SKM-1 (cell line): ENCODE measurements at regions not wholly inside any gene's neighbourhood (a gene's known extent, or its start where the extent isn't known, plus 50 kb on each side); places are given as distances from the start of the nearest gene placed in this dataset.
"Not testable (repeated sequence)": the region's sequence is repeated elsewhere in the genome, so short reads cannot be mapped to it uniquely, and the experiment has no call there.

Source experiments
- DNase-seq: peaks from one replicate; lab custom pipeline; 2025; ENCODE audit not compliant: unreplicated experiment; lab: John Stamatoyannopoulos, UW

- DNase-seq = no peak
These were observed 111.3 kb upstream of the WARS2 start for GRCh38 chr1:119251751-119252150.

DNA sequence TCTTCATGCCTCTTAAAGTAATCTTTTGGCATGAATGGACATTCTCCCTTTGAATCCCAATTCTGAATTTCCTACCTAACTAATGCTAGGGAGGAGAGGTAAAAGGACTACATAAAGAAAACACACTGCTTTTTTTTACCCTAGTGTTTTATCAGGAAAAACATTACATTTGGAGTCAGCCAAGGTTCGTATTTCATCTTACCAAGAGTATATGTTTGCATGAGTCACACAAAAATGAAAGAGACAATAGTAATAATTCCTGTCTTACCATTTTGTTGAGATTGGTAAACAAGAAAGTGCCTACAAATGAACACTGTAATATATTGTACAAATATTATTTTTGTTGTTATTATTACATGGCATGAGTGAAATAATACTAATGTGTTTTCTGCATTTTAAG, 112.9 kb upstream of the WARS2 start:
- DNase-seq = no peak

DNA sequence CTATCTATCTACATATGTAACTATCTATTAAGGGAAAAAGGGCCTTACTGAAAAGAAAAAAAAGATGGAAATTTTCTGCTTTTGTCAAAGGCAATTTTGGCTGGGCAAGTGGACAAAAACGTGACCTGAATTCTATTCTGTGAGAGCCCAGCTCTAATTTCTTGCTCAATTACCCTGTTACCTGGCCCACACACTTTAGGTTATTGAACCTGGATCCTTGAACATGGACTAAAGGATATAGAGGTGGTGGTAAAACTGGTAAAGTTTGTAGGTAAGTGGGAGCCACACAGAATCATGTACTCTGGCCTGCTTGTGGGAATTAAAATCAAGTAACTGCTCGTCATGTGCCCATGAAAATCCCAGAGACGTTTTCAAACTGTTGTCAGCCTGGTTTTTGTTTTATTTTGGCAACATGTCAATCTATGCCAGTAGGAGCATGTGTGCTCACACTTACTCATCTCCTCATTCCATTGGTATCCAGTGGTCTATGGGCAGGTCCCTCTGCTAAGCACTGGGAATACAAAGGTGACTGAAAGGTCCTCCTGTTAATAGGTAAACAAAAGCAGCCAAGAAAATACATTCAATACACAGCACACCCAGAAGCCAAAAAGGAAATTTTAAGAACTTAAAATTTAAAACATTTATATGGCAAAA, 113.7 kb upstream of the WARS2 start:
- no peak for DNase-seq

GRCh38 chr1:119256089-119256488, 112.5 kb upstream of the HAO2 start:
- DNase-seq = not testable (repeated sequence)

DNA sequence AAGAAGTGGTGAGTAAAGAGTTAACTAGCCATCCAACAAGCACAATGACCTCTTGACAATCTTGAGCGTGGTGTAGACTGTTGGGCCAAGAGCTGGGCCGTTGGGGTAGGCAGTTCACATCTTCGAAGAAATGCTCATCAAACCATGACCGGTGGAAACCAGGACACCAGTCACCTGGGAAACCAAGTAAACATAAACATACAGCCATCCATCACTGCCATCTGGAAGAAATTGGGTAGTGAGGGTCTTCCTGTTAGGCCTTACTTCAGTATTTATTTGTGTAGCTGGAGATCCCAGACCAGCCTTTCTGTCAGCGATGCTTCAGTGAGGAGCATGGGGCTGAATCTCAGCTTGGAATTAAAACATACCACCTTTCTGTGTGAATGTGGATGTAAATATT, 108.1 kb upstream of the HAO2 start:
- DNase-seq = no peak

DNA sequence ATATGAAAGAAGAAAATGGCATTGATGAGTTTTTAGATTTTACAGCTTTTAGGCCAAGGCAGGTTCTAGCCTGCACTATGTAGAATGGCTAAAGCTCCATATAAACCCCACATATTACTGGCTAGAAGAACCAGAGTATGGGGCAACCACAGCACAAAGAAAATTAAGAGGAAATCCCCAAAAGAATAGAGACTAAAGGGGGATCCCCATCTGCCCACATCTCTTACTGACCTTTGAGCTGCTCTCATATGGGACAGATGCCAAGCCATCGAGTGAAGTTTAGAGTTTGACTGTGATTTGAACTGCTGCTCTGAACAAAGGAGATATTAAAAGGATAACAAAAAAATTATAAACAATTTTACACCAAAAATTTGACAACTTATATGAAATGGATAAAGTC, 102.2 kb upstream of the HAO2 start:
- DNase-seq = no peak

GRCh38 chr1:119266858-119267257, 101.7 kb upstream of the HAO2 start:
- no peak for DNase-seq

DNA sequence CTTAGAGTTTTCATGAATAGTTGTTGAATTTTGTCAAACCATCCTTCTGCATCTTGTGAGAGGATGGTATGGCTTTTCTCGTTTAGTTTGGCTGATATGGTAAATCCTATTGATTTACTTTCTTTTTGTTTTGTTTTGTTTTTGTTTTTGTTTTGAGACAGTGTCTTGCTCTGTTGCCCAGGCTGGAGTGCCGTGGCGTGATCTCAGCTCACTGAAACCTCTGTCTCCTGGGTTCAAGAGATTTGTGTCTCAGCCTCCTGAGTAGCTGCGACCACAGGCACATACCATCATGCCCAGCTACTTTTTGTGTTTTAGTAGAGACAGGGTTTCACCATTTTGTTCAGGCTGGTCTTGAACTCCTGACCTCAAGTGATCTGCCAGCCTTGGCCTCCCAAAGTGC, 101.3 kb upstream of the HAO2 start:
- not testable (repeated sequence) for DNase-seq

GRCh38 chr1:119268879-119269278, 99.7 kb upstream of the HAO2 start:
- no peak for DNase-seq

GRCh38 chr1:119275145-119276134, 93.1 kb upstream of the HAO2 start:
- peak; percentile 19 for DNase-seq

GRCh38 chr1:119276558-119276957, 92.0 kb upstream of the HAO2 start:
- DNase-seq = no peak

DNA sequence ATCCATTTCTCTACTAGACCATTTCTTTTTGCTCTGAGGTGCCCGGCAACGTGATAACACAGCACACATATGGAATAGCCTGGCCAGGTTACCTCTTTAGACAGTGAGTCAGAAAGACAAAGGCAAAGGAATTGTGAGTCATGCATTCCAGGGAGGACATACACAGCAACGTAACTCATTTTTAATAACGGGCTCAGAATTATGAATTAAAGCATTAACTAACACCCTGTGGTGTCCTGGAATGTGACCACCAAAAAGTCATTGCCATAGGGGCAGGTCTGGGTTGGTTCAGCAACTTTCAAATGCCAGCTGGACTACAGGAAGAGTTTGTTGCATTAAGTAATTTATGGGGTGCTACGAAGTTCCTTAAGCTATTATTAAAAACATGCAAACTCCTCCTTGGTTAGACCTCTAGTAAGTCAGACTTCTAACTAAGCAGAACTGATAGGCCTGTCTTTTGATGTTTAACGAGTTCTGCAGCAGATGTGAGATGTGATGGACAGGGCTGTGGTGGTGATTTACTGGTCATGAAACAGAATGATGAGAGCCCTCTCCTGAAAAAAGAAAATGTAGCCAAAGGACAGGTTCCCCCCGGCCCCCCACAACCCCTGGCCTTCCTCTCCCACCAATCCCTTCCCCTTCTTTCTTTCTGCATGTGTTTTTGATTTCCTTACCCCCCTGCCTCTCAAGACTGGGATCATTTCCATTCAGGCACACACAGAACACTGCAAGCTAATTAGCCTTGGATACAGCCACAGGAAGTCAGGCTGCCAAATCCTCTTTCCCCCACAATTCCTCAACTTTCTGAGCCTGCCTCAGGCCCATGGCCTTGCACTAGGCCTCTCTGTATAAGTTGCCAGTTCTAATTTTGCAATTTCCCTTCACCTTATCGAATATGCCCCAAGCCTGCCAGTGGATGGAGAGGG, 88.9 kb upstream of the HAO2 start:
- no peak for DNase-seq

GRCh38 chr1:119285482-119285881, 83.1 kb upstream of the HAO2 start:
- DNase-seq = no peak

DNA sequence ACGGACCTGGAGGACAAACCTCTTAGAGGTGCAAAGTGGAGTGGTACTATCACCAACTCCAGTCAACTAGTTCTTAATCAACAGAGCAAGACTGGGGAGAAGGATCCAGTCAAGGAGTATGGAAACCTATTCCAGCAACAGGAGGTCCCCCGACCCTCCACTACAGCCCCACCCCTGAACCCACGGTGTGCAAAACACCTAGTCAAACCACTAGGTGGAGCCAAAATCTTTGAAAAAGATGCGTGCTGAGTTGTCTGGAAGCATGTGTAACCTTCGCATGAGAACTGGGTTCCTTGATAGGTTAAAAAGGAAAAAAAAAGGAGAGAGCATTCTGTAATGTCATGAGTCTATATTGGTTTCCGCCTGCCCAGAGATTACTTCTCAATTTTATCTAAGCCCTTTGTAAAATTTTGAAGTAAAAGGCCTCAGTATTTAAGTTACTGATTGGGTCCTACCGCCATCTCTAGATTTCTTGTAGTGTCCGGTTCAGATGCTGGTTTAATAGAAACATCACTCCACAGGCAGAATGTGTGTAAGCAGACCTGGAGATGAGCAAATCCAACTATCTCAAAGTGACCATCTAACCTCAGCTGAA, 81.9 kb upstream of the HAO2 start:
- no peak for DNase-seq

- DNase-seq = no peak
These were observed 79.8 kb upstream of the HAO2 start for GRCh38 chr1:119288751-119289150.

- no peak for DNase-seq
These were observed 78.3 kb upstream of the HAO2 start for GRCh38 chr1:119290297-119290696.

DNA sequence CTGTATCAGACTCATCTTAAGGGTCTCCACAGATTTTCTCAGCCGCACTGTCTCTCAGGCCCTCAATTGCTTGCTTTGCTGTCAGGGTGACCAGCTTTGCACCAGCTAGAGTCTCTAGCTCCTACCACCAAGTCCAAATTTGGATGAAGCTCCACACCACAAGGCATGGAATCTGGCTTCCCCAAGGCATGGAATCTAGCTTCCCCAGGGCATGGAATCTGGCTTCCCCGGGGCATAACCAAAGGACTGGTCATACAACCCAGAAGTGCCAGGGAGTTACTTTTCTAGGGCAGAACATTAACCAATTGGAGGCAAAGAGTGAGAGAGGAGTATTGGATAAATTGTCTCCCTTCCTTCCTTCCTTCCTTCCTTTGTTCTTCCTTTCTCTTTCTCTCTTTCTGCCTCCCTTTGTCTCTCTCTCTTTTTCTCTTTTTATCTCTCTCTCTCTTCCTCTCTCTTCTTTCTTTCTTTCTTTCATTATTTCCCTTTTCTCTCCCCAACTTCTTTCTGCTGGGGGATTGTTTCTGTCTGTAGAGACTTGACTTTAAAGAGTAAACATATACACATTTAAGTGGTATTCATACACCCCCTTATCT, 76.9 kb upstream of the HAO2 start:
- DNase-seq = no peak

- no peak for DNase-seq
These were observed 74.8 kb upstream of the HAO2 start for GRCh38 chr1:119293797-119294196.

DNA sequence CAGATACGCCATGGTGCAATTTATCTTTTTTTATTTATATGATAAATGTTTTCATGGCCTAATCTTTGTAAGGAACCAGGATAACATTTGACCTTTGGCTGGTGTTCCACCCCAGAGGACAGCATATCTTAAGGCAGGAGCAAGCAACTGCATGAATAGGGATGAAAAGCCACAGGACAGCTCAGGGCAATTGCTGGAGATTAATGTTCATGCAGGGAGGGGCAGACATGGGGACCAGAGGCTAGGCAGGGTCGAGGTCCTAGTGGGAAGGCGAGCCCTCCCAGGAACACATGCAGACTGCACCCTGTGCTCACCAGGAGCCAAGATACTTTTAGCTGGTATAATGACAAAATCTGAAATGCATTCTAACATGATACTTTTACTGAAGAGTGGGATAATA, 74.4 kb upstream of the HAO2 start:
- no peak for DNase-seq

GRCh38 chr1:119294722-119295121, 73.9 kb upstream of the HAO2 start:
- no peak for DNase-seq
